GM21825 (cell line): ENCODE measurements at regions not wholly inside any gene's neighbourhood (a gene's known extent, or its start where the extent isn't known, plus 50 kb on each side); places are given as distances from the start of the nearest gene placed in this dataset.

Experiments
- ATAC-seq: cut with Tn5 transposase; IDR thresholded peaks from one replicate; pipeline ENCODE4 v1.9.1; 2021; ENCODE audit warnings: mild to moderate bottlenecking, moderate library complexity; ENCODE audit not compliant: unreplicated experiment

GRCh38 chr10:111707076-111707475 lies 476.5 kb downstream of the GPAM start:
- ATAC-seq = no peak

GRCh38 chr10:111709603-111710002 lies 474.0 kb downstream of the GPAM start:
- ATAC-seq = no peak

- no peak for ATAC-seq
These were observed 467.5 kb downstream of the GPAM start for GRCh38 chr10:111716032-111716431.

- no peak for ATAC-seq
These were observed 459.4 kb downstream of the GPAM start for GRCh38 chr10:111724121-111724520.

GRCh38 chr10:111725050-111725449 lies 458.5 kb downstream of the GPAM start:
- ATAC-seq = no peak

GRCh38 chr10:111732166-111732785 lies 451.3 kb downstream of the GPAM start:
- ATAC-seq = no peak

- ATAC-seq = no peak
These were observed 444.3 kb downstream of the GPAM start for GRCh38 chr10:111739125-111739873.

GRCh38 chr10:111739874-111740139 lies 443.8 kb downstream of the GPAM start:
- ATAC-seq = no peak

- no peak for ATAC-seq
These were observed 437.6 kb downstream of the GPAM start for GRCh38 chr10:111745982-111746381.

- ATAC-seq = no peak
These were observed 435.8 kb downstream of the GPAM start for GRCh38 chr10:111747751-111748150.

GRCh38 chr10:111748184-111748583 lies 435.4 kb downstream of the GPAM start:
- ATAC-seq = no peak

GRCh38 chr10:111750165-111750849 lies 433.3 kb downstream of the GPAM start:
- ATAC-seq = no peak

GRCh38 chr10:111756217-111757061 lies 427.1 kb downstream of the GPAM start:
- ATAC-seq = no peak

- no peak for ATAC-seq
These were observed 425.0 kb downstream of the GPAM start for GRCh38 chr10:111758593-111758992.

- no peak for ATAC-seq
These were observed 421.5 kb downstream of the GPAM start for GRCh38 chr10:111762114-111762513.

GRCh38 chr10:111765216-111765615 lies 418.3 kb downstream of the GPAM start:
- no peak for ATAC-seq

GRCh38 chr10:111766464-111766863 lies 417.1 kb downstream of the GPAM start:
- no peak for ATAC-seq

GRCh38 chr10:111767661-111768060 lies 415.9 kb downstream of the GPAM start:
- ATAC-seq = no peak

- ATAC-seq = no peak
These were observed 409.6 kb downstream of the GPAM start for GRCh38 chr10:111773950-111774349.

GRCh38 chr10:111774486-111774885 lies 409.1 kb downstream of the GPAM start:
- no peak for ATAC-seq

GRCh38 chr10:111784436-111784835 lies 399.1 kb downstream of the GPAM start:
- no peak for ATAC-seq
